NCI-H2107 (cell line): ENCODE measurements at regions not wholly inside any gene's neighbourhood (a gene's known extent, or its start where the extent isn't known, plus 50 kb on each side); places are given as distances from the start of the nearest gene placed in this dataset.
"Not testable (repeated sequence)": the region's sequence is repeated elsewhere in the genome, so short reads cannot be mapped to it uniquely, and the experiment has no call there.

Source experiments
- DNase-seq: peaks from one replicate; lab custom pipeline; 2025; lab: John Stamatoyannopoulos, UW

DNA sequence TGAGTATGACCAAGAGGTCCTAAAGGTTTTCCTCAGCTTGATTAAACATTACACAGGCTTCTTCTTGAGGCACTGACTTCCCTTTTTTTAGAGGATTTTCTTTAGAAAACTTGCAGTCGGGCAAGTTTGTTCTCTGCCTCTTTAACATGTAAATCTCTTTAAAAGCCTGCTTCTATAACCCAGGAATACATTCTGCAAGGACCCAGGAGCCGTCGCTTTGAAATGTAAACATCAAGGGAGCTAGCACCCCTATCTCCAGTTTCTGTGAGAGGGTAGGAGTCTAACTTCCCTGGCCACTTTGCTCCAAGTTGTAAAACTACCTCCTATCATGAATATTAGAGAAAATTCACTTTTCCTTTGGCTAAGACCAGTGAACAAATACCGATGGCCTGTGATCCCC, 201.5 kb upstream of the CPHXL start:
- no peak for DNase-seq

GRCh38 chr16:75928295-75928694, 202.0 kb upstream of the CPHXL start:
- DNase-seq, result no peak

GRCh38 chr16:75929046-75929445, 202.8 kb upstream of the CPHXL start:
- DNase-seq, result no peak

DNA sequence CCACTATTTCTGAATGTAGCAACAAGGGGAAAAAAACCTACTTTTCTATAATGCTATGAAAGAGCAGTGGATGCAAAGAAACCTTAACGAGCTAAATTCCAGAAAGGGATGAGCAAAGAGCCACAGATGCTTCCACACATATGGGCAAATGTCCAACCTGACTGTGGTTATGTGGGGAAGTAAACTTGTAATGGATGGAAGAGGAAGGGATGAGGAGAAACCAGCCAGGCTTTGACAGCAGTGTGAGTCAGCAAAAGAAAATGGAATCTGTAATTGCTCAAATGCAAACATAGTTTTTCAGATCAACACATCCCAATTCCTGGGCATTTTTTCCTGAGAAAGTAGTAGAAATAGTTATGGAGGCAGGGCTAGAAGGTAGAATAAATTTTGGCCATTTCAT, 204.8 kb upstream of the CPHXL start:
- no peak for DNase-seq

GRCh38 chr16:75931970-75932369, 205.7 kb upstream of the CPHXL start:
- DNase-seq, result no peak

DNA sequence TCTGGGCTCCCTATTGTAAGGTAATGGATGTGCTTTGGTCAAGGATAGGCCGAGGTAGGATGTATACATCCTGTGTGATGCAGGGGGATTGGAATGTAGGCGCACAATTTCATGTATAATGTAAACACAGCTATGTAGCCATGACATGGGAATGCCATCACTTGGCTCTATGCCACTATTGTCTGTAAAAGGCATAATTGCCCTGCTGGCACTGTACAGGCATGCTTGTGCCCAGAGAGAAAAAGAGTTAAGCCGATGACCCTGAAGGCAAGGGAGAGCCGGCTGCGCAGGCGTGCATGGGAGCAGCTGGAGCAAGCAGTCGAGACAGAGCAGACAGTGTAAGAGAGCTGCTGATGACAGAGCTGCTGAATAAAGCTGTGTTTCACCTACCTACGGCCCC, 212.5 kb upstream of the CPHXL start:
- DNase-seq, result no peak

DNA sequence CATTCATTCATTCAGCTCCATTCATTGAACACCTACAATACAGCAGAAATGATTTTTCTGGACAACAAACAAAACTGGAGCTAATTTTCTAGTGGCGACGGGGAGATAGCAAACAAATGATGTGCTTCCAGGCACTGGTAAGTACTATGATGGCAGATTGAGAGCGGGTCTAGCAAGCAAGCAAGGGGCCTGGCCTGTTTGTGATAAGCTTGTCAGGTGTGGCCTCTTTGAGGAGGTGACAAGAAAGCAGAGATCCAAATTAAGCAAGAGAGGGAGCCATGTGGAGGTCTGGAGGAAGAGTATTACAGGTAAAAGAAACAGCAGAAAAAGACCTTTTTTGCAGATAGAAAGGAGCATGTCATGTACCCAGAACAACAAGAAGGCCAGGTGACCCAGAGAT, 216.1 kb upstream of the CPHXL start:
- DNase-seq, result no peak

GRCh38 chr16:75942936-75943335, 216.6 kb upstream of the CPHXL start:
- no peak for DNase-seq

DNA sequence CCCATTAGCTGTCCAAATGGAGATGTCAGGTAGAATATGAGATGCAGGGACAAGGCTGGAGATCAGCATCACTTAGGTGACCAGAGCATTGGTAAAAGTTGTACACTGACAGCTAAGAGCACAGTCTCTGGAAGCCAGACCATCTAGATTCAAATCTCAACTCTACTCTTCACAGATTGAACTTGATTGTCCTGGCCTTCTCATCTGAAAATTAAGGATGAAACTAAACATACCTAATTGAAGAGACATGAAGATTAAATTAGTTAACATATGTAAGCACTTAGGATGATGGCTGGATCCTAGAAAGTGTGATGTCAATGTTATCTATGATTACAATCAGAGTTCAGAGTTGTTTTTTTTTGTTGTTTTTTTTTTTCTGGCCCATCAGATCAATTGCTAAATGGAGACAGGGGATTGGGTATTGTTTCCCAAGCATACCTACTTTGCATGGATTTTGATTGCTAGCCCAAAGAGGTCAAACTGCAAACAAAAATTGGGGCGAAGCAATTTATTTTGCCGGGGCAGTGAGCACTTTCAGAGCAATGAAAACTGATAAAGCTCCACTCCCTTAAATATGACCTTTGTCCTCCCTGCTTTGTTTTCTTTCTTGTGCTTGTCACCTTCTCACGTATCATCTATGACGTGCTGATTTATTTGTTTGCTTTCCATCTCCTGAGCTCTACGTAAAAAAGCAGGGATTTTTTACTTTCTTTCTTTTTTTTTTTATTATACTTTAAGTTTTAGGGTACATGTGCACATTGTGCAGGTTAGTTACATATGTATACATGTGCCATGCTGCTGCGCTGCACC, 217.6 kb upstream of the CPHXL start:
- no peak for DNase-seq

- DNase-seq, result no peak
Observed at GRCh38 chr16:75945916-75946457, 219.7 kb upstream of the CPHXL start.

DNA sequence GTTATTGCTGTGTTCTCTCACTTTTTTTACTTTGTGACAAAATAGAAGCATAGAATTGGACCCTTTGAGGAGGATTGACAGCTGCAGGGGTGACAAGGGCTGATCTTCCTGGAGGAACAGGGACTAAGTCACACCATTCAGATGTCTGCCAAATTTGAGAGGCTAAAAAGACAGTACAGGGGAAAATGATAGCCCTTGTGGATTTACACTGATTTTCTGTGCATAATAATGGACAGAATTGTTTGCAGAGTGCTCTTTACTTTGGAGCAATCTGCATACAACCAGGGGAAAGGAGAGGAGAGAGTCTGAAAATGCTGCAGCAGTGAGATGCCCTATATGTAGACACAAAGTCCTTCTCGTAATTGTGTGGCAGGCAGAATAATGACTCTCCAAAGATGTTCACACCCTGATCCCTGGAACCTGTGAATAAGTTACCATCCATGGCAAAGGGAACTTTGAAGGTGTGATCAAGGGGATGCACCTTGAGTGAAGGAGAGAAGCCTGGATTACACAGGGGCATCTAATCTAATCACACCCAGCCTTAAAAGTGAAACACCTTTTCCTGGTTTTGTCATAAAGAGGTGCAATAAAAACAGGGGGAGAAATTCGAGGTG, 221.4 kb upstream of the CPHXL start:
- no peak for DNase-seq

DNA sequence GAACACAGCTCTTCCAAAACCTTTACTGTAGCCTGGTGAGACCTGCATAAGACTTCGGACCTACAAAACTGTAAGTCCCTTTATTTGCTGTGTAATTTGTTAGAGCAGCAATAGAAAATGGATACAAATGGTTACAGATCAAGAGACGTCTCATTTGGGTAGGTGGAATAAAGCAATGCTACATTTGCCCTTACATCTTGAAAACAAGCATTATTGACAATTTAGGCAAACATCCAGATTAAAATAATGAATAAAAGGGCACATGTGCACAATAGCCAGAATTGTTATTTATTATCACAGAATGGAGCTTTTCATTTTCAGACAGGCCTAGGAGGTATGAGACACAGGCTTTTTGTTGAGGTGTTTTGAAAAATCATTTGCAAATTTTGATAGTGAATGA, 222.2 kb upstream of the CPHXL start:
- DNase-seq, result no peak

DNA sequence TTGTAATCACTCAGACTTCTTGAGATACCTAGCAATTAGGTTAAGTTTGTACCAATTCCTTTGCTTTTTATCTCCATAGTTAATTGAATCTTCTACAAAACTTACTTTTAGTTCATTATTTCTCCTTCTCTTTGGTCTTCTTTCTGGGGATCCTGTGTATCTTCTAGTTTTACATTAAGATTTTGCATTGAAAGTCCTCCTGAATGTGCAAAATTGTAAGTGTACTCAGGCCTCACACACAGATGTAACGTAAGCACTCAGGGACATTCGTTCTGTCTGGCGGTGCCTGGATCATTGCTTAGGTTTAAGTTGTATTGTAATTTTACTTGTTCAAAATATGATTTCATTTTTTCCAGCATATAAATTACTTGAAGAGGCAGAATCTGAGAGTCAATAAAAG, 222.6 kb upstream of the CPHXL start:
- DNase-seq, result no peak

DNA sequence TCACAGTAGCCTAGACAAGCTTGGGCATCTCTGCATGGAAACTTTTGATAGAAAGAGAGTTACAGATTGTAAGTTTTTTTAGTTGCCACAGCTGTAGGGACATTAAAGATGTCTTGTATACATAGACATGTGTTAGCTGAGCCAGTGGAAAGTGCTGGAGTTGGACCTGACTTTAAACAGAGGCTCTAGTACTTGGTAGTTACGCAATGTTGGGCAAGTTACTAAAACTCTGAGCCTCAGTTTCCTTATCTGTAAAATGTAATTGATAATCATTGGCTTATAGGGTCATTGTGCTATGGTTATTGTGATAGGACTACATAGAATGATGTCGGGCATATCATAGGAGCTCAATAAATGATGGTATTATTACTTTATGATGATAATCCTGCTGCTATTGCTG, 225.8 kb upstream of the CPHXL start:
- DNase-seq, result no peak

- DNase-seq, result no peak
Observed at GRCh38 chr16:75957870-75958269, 231.6 kb upstream of the CPHXL start.

DNA sequence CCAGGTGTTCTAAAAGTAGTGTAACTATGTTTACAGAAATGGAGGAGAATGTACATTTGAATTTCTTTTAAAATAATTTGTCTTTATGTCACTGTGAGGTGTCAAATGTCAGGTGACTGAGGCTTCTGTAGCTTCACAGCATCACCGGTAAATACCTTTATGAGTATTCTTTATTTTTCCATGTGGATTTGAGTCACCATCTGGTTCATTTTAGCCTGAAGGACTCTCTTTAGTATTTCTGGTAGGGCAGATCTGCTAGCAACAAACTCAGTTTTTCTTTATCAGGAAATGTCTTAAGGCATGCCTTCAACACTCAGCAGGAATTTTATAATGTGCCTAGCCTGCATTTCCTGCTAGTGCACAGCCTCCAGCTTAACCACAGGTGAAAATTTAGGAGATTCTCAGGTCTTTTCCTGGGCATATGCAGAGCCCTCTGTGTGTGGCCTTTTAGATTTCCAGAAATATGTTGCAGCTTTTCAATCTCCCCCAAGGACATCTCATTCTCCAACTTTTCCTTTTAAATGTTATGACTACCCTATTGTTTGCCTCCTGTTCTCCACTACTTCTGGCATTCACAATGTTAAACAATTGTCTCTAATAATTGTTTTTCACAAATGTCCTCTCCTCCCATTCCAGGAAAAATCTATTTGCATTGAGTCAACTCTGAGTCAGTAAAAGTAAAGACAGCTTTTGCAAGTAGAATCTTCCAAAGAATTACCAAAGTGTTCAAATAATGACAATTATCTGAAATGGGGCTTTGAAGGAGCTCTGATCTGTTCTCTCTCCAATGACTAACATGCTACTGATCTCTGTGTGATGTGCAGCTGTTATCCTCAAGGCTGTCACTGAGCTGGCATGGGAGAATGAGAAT, 239.4 kb upstream of the CPHXL start:
- DNase-seq, result no peak

GRCh38 chr16:75969120-75969519, 242.8 kb upstream of the CPHXL start:
- DNase-seq, result not testable (repeated sequence)

- DNase-seq, result no peak
Observed at GRCh38 chr16:75971334-75971733, 245.0 kb upstream of the CPHXL start.

- DNase-seq, result no peak
Observed at GRCh38 chr16:75983296-75983695, 257.0 kb upstream of the CPHXL start.

GRCh38 chr16:75983741-75984381, 257.6 kb upstream of the CPHXL start:
- DNase-seq, result no peak

GRCh38 chr16:75987323-75987722, 261.0 kb upstream of the CPHXL start:
- no peak for DNase-seq

- no peak for DNase-seq
Observed at GRCh38 chr16:75996491-75996890, 270.2 kb upstream of the CPHXL start.
